Vagina (tissue), 2 donors: ENCODE measurements at regions not wholly inside any gene's neighbourhood (a gene's known extent, or its start where the extent isn't known, plus 50 kb on each side); places are given as distances from the start of the nearest gene placed in this dataset.
"Not testable (repeated sequence)": the region's sequence is repeated elsewhere in the genome, so short reads cannot be mapped to it uniquely, and the experiment has no call there.

Experiments
- DNase-seq, 2 donors: peaks; one replicate each; pipeline ENCODE4 v3.0.0-alpha.2; 2017; ENCODE audit errors: extremely low spot score in 2 of 2
- H3K27ac ChIP-seq: fragments of 200-600 bp; sonication (generic); one replicate; pipeline ENCODE4 v1.5.1; 2019
- H3K27me3 ChIP-seq: fragments of 200-600 bp; sonication (generic); one replicate; pipeline ENCODE4 v1.5.1; 2019
- H3K36me3 ChIP-seq, 2 donors: fragments of 200-600 bp; sonication (generic); one replicate each; pipeline ENCODE4 v1.5.1; 2017 to 2019
- H3K4me1 ChIP-seq: fragments of 200-600 bp; sonication (generic); one replicate; pipeline ENCODE4 v1.5.1; 2019
- H3K4me3 ChIP-seq, 2 donors: fragments of 200-600 bp; sonication (generic); 1 replicate in 1 of 2; 2 replicates in 1 of 2; pipeline ENCODE4 v1.5.1; 2016 to 2019
- H3K9me3 ChIP-seq: fragments of 200-600 bp; sonication (generic); one replicate; pipeline ENCODE4 v1.5.1; 2019
- CTCF ChIP-seq, 3 experiments: fragments of 450-650 bp in 2 of 3; fragments of 200-600 bp in 1 of 3; sonication (generic) in 1 of 3; IDR thresholded peaks; one replicate each; pipeline ENCODE4 v1.5.1; 2017 to 2019; ENCODE audit warnings: antibody characterized with exemption in 3 of 3, mild to moderate bottlenecking in 2 of 3, moderate library complexity in 2 of 3
- POLR2A ChIP-seq, 2 donors: fragments of 450-650 bp; IDR thresholded peaks; one replicate each; pipeline ENCODE4 v1.6.1; 2017; ENCODE audit warnings: antibody characterized with exemption in 2 of 2, mild to moderate bottlenecking in 2 of 2, moderate library complexity in 2 of 2
- POLR2AphosphoS5 ChIP-seq, 2 donors: sonication (generic); formaldehyde crosslinking; IDR thresholded peaks; one replicate each; pipeline ENCODE4 v1.9.0; 2017; ENCODE audit warnings: antibody characterized with exemption in 2 of 2, mild to moderate bottlenecking in 2 of 2, low read depth in 1 of 2; ENCODE audit not compliant: insufficient read depth in 1 of 2
- intact Hi-C: fragments of 100-400 bp; cut with DNase I; formaldehyde crosslinking; loops from one replicate; pipeline ENCODE4 v1.15.1; 2023

- Histone ChIP-seq H3K27me3 (no peaks in the 10 kb centered on the region), H3K4me3 (no peak overlapping the region), H3K36me3 (no peaks in the 10 kb centered on the region), H3K27ac (no peak overlapping the region), H3K4me1 (no peaks in the 10 kb centered on the region), H3K9me3 (no peaks in the 10 kb centered on the region)
- no peak for DNase-seq
- intact Hi-C loops = no loop called here
- TF ChIP-seq POLR2A (IDR thresholded peaks at IDR 0.05) = no peak
- no peak for TF ChIP-seq POLR2AphosphoS5 (IDR thresholded peaks at IDR 0.05; ENCODE audit: insufficient read depth in 1 of 2, low read depth in 1 of 2)
- TF ChIP-seq CTCF (IDR thresholded peaks at IDR 0.05) = no peak
These were observed 93.5 kb upstream of the SLIT2 start for GRCh38 chr4:20158195-20158594.

GRCh38 chr4:20151436-20151835 is 100.3 kb upstream of the SLIT2 start:
- Histone ChIP-seq H3K27ac (no peak overlapping the region), H3K27me3 (no peaks in the 10 kb centered on the region), H3K4me1 (no peaks in the 10 kb centered on the region), H3K9me3 (no peaks in the 10 kb centered on the region), H3K36me3 (no peaks in the 10 kb centered on the region), H3K4me3 (no peak overlapping the region)
- no peak for DNase-seq
- intact Hi-C loops = no loop called here
- TF ChIP-seq POLR2A (IDR thresholded peaks at IDR 0.05) (no peak), POLR2AphosphoS5 (IDR thresholded peaks at IDR 0.05; ENCODE audit: insufficient read depth in 1 of 2, low read depth in 1 of 2) (no peak), CTCF (IDR thresholded peaks at IDR 0.05) (no peak)

GRCh38 chr4:20149143-20149542 is 102.6 kb upstream of the SLIT2 start:
- DNase-seq, H3K27me3 ChIP-seq, H3K4me3 ChIP-seq, H3K9me3 ChIP-seq, H3K36me3 ChIP-seq, H3K27ac ChIP-seq, H3K4me1 ChIP-seq, intact Hi-C loops: not testable (repeated sequence)

- Histone ChIP-seq H3K4me1 (no peaks in the 10 kb centered on the region), H3K36me3 (no peaks in the 10 kb centered on the region), H3K4me3 (no peak overlapping the region), H3K27ac (no peak overlapping the region), H3K27me3 (no peaks in the 10 kb centered on the region), H3K9me3 (no peaks in the 10 kb centered on the region)
- TF ChIP-seq POLR2AphosphoS5 (IDR thresholded peaks at IDR 0.05; ENCODE audit: insufficient read depth in 1 of 2, low read depth in 1 of 2) (no peak), POLR2A (IDR thresholded peaks at IDR 0.05) (no peak), CTCF (IDR thresholded peaks at IDR 0.05) (no peak)
- no peak for DNase-seq
- intact Hi-C loops = no loop called here
These were observed 114.5 kb upstream of the SLIT2 start for GRCh38 chr4:20137176-20137575.

- no peak overlapping the region for H3K27ac ChIP-seq
- no peaks in the 10 kb centered on the region for H3K27me3 ChIP-seq
- intact Hi-C loops = no loop called here
- no peaks in the 10 kb centered on the region for H3K9me3 ChIP-seq
- no peaks in the 10 kb centered on the region for H3K4me1 ChIP-seq
- no peaks in the 10 kb centered on the region for H3K36me3 ChIP-seq
- no peak for DNase-seq
- no peak overlapping the region for H3K4me3 ChIP-seq
- TF ChIP-seq POLR2AphosphoS5 (IDR thresholded peaks at IDR 0.05; ENCODE audit: insufficient read depth in 1 of 2, low read depth in 1 of 2) (no peak), POLR2A (IDR thresholded peaks at IDR 0.05) (no peak), CTCF (IDR thresholded peaks at IDR 0.05) (no peak)
These were observed 124.1 kb upstream of the SLIT2 start for GRCh38 chr4:20127626-20128025.

- intact Hi-C loops = no loop called here
- Histone ChIP-seq H3K27ac (no peak overlapping the region), H3K4me3 (no peak overlapping the region), H3K9me3 (no peaks in the 10 kb centered on the region), H3K27me3 (no peaks in the 10 kb centered on the region), H3K4me1 (no peaks in the 10 kb centered on the region), H3K36me3 (no peaks in the 10 kb centered on the region)
- DNase-seq = no peak
- TF ChIP-seq POLR2A (IDR thresholded peaks at IDR 0.05) (no peak), CTCF (IDR thresholded peaks at IDR 0.05) (no peak), POLR2AphosphoS5 (IDR thresholded peaks at IDR 0.05; ENCODE audit: insufficient read depth in 1 of 2, low read depth in 1 of 2) (no peak)
These were observed 124.8 kb upstream of the SLIT2 start for GRCh38 chr4:20126906-20127305.
